Trophoblast cell (in vitro differentiated cells and primary cell): ENCODE measurements at regions not wholly inside any gene's neighbourhood (a gene's known extent, or its start where the extent isn't known, plus 50 kb on each side); places are given as distances from the start of the nearest gene placed in this dataset.

Experiments
- DNase-seq, 2 donors: peaks; one replicate each; pipeline ENCODE4 v3.0.0-alpha.2; 2016
- H2AFZ ChIP-seq: 2 replicates; pipeline ENCODE4 v1.6.1; 2013; ENCODE audit warnings: low read length, moderate library complexity, mild to moderate bottlenecking; ENCODE audit not compliant: insufficient read depth, poor library complexity
- H2AK5ac ChIP-seq: 2 replicates; pipeline ENCODE4 v1.6.1; 2013; ENCODE audit warnings: mild to moderate bottlenecking, low read length
- H2BK120ac ChIP-seq: 2 replicates; pipeline ENCODE4 v1.6.1; 2013; ENCODE audit warnings: low read length, mild to moderate bottlenecking, moderate library complexity; ENCODE audit not compliant: insufficient read depth, poor library complexity
- H2BK12ac ChIP-seq: 2 replicates; pipeline ENCODE4 v1.6.1; 2013; ENCODE audit warnings: mild to moderate bottlenecking, low read length, moderate library complexity
- H2BK5ac ChIP-seq: 2 replicates; pipeline ENCODE4 v1.6.1; 2013; ENCODE audit warnings: low read length, low read depth, moderate library complexity, mild to moderate bottlenecking; ENCODE audit not compliant: poor library complexity
- H3K14ac ChIP-seq: 2 replicates; pipeline ENCODE4 v1.6.1; 2013; ENCODE audit warnings: mild to moderate bottlenecking, low read length
- H3K18ac ChIP-seq: 2 replicates; pipeline ENCODE4 v1.6.1; 2013; ENCODE audit warnings: mild to moderate bottlenecking, low read length
- H3K23ac ChIP-seq: 2 replicates; pipeline ENCODE4 v1.6.1; 2013; ENCODE audit warnings: low read length
- H3K27ac ChIP-seq: 2 replicates; pipeline ENCODE4 v1.5.1; 2013; ENCODE audit warnings: low read depth, mild to moderate bottlenecking, inconsistent platforms, low read length, moderate library complexity
- H3K27me3 ChIP-seq: 2 replicates; pipeline ENCODE4 v1.6.1; 2013; ENCODE audit warnings: inconsistent platforms, mild to moderate bottlenecking, low read length, moderate library complexity; ENCODE audit not compliant: insufficient read depth
- H3K36me3 ChIP-seq, 2 experiments: 1 replicate in 1 of 2; 2 replicates in 1 of 2; pipeline ENCODE4 v1.6.1; 2013; ENCODE audit warnings: low read length in 2 of 2, mild to moderate bottlenecking in 2 of 2, moderate library complexity in 1 of 2; ENCODE audit not compliant: insufficient read depth in 2 of 2, control insufficient read depth in 1 of 2
- H3K4ac ChIP-seq: 2 replicates; pipeline ENCODE4 v1.6.1; 2013; ENCODE audit warnings: low read depth, mild to moderate bottlenecking, low read length, moderate library complexity
- H3K4me1 ChIP-seq, 2 experiments: 1 replicate in 1 of 2; 2 replicates in 1 of 2; pipeline ENCODE4 v1.6.1; 2013; ENCODE audit warnings: low read length in 2 of 2, mild to moderate bottlenecking in 2 of 2, moderate library complexity in 1 of 2; ENCODE audit not compliant: insufficient read depth in 2 of 2, control insufficient read depth in 1 of 2
- H3K4me2 ChIP-seq: 2 replicates; pipeline ENCODE4 v1.6.1; 2013; ENCODE audit warnings: inconsistent platforms, mild to moderate bottlenecking, low read length, moderate library complexity
- H3K4me3 ChIP-seq: 2 replicates; pipeline ENCODE4 v1.5.1; 2013; ENCODE audit warnings: mild to moderate bottlenecking, low read depth, low read length, inconsistent platforms
- H3K79me1 ChIP-seq: one replicate; pipeline ENCODE4 v1.6.1; 2013; ENCODE audit warnings: low read length
- H3K79me2 ChIP-seq: 2 replicates; pipeline ENCODE4 v1.6.1; 2013; ENCODE audit warnings: low read length, mild to moderate bottlenecking; ENCODE audit not compliant: control insufficient read depth, insufficient read depth, poor library complexity
- H3K9ac ChIP-seq: 2 replicates; pipeline ENCODE4 v1.6.1; 2013; ENCODE audit warnings: mild to moderate bottlenecking, low read length
- H3K9me3 ChIP-seq: 2 replicates; pipeline ENCODE4 v1.6.1; 2013; ENCODE audit warnings: low read depth, mild to moderate bottlenecking, control low read depth, inconsistent platforms, low read length; ENCODE audit not compliant: insufficient read depth
- H4K12ac ChIP-seq: 2 replicates; pipeline ENCODE4 v1.6.1; 2013; ENCODE audit warnings: low read depth, mild to moderate bottlenecking, low read length, moderate library complexity
- H4K8ac ChIP-seq: 2 replicates; pipeline ENCODE4 v1.6.1; 2013; ENCODE audit warnings: low read depth, mild to moderate bottlenecking, low read length, moderate library complexity
- H4K91ac ChIP-seq: one replicate; pipeline ENCODE4 v1.6.1; 2013; ENCODE audit warnings: low read depth, mild to moderate bottlenecking, low read length, moderate library complexity
- WGBS: extraction: QIAGEN DNeasy Blood & Tissue Kit; methylation state at CpG from one replicate; pipeline ENCODE4 v1.1.7; 2013; ENCODE audit warnings: missing lambda C conversion rate; ENCODE audit not compliant: insufficient read length, insufficient coverage; ENCODE audit errors: extremely low coverage; 5-methylcytosine and 5-hydroxymethylcytosine counted together

- Histone ChIP-seq H3K14ac (no peak overlapping the region), H3K4ac (no peak overlapping the region), H4K91ac (no peak overlapping the region), H3K27ac (no peak overlapping the region), H3K18ac (no peak overlapping the region), H2BK120ac (no peak overlapping the region), H3K9me3 (peaks cover 5% of the 10 kb centered on the region), H3K79me2 (no peaks in the 10 kb centered on the region), H4K12ac (no peak overlapping the region), H3K23ac (no peak overlapping the region), H2AFZ (no peak overlapping the region), H4K8ac (no peak overlapping the region), H2AK5ac (no peak overlapping the region), H3K9ac (no peak overlapping the region), H2BK5ac (no peak overlapping the region), H3K4me3 (no peak overlapping the region), H3K36me3 (no peaks in the 10 kb centered on the region), H2BK12ac (no peak overlapping the region), H3K27me3 (no peaks in the 10 kb centered on the region), H3K4me2 (no peak overlapping the region), H3K79me1 (no peaks in the 10 kb centered on the region), H3K4me1 (no peaks in the 10 kb centered on the region)
- DNase-seq = no peak
- WGBS = no CpG with 5 or more reads among the region's 1 CpG
Observed at GRCh38 chr11:36974771-36975170, 376.7 kb upstream of the RAG2 start.

DNA sequence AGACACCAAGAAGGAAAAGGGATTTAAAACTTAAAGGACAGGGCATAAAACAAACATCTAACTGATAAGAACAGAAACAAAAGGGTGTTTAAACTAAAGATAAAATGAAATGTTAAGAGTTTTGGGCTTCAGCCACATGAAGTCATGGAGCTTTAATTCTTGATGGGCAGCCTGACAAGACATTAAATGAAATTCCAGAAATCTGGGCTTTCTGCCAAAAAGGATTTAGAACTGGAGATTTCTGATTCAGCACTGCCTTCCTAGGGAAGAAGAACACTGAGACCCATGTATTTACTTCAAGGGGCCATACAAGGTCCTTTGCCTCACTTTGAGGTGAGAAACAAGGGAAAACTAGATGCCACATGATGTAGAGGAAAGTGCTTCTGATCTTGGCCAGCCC, 355.9 kb upstream of the RAG2 start:
- H3K14ac ChIP-seq = no peak overlapping the region
- no peak overlapping the region for H4K8ac ChIP-seq
- H3K79me2 ChIP-seq = no peaks in the 10 kb centered on the region
- H3K27me3 ChIP-seq = no peaks in the 10 kb centered on the region
- no peak overlapping the region for H3K9ac ChIP-seq
- no peak overlapping the region for H3K4ac ChIP-seq
- no peak overlapping the region for H3K27ac ChIP-seq
- no peak overlapping the region for H3K4me2 ChIP-seq
- no peaks in the 10 kb centered on the region for H3K4me1 ChIP-seq
- H3K9me3 ChIP-seq = peaks cover 5% of the 10 kb centered on the region
- H4K12ac ChIP-seq = no peak overlapping the region
- H2BK5ac ChIP-seq = no peak overlapping the region
- no peak overlapping the region for H3K18ac ChIP-seq
- DNase-seq = no peak
- no peak overlapping the region for H4K91ac ChIP-seq
- no peak overlapping the region for H2AFZ ChIP-seq
- no peaks in the 10 kb centered on the region for H3K36me3 ChIP-seq
- no peaks in the 10 kb centered on the region for H3K79me1 ChIP-seq
- no peak overlapping the region for H3K4me3 ChIP-seq
- H2AK5ac ChIP-seq = no peak overlapping the region
- H2BK120ac ChIP-seq = no peak overlapping the region
- no peak overlapping the region for H3K23ac ChIP-seq
- no peak overlapping the region for H2BK12ac ChIP-seq

DNA sequence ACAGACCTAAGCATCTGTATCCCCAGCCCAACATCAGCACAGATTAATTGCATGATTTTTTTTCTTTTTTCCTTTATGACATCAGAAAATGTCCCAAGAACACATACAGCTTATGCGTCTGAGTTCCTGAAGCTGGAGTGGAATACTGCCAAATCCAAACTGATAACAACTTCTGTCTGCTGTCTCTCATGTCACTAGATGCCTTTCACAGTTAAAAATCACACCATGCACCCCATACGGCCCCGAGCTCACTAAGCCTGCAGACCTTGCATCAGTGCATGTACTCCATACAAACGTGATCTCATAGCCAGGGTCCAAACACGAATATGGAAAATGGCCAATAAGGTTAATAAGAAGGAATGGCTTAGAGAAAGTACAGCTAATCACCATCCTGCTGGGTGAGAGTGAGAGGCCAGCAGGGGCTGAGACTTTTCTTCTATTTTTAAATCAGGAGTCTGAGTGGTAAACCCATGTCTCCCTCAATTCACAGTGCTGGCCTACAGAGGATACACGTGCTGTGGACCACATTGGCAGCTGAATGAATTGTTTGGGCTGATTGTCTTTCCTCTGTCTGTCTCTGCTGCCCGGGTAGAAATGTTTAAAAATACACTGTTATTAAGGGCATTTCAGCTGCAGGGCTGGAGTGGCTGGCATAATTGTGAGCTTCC, 350.6 kb upstream of the RAG2 start:
- peak overlapping the region; percentile 11 for H4K91ac ChIP-seq
- no peak overlapping the region for H3K4me3 ChIP-seq
- no peak overlapping the region for H2AFZ ChIP-seq
- H3K79me1 ChIP-seq = no peaks in the 10 kb centered on the region
- H3K4me1 ChIP-seq = peaks cover 0 to 2% of the 10 kb centered on the region in 2 experiments
- H3K4me2 ChIP-seq = no peak overlapping the region
- no peaks in the 10 kb centered on the region for H3K79me2 ChIP-seq
- H4K12ac ChIP-seq = no peak overlapping the region
- DNase-seq = no peak
- H2BK5ac ChIP-seq = no peak overlapping the region
- H2BK120ac ChIP-seq = no peak overlapping the region
- H3K36me3 ChIP-seq = no peaks in the 10 kb centered on the region
- no peaks in the 10 kb centered on the region for H3K27me3 ChIP-seq
- no peak overlapping the region for H2BK12ac ChIP-seq
- no peak overlapping the region for H4K8ac ChIP-seq
- H3K9me3 ChIP-seq = no peaks in the 10 kb centered on the region
- no peak overlapping the region for H3K18ac ChIP-seq
- H3K23ac ChIP-seq = no peak overlapping the region
- no peak overlapping the region for H3K14ac ChIP-seq
- H3K27ac ChIP-seq = no peak overlapping the region
- H2AK5ac ChIP-seq = no peak overlapping the region
- H3K4ac ChIP-seq = no peak overlapping the region
- no CpG with 5 or more reads among the region's 7 CpGs for WGBS
- no peak overlapping the region for H3K9ac ChIP-seq

DNA sequence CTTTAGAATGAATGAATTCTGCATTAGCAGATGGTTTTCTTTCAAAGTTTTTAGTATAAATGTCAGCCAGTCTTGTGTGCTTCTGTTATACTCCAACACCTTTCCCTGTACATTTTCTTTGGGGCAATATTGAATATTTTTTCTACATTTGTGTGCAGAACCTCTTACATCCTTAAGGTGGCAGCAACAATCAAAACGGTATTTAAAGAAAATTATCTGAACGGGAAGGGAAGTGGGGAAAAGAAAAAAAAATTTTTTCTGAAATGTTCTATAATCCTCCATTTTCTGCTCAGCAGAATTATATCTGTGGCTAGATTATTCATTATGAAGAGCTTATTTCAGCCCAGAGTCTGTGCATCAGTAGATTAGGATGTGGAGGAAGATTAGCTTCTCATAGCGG, 347.3 kb upstream of the RAG2 start:
- no peak overlapping the region for H4K8ac ChIP-seq
- DNase-seq = peak in 1 of 2 donors; percentile 3
- H3K9ac ChIP-seq = no peak overlapping the region
- H4K12ac ChIP-seq = no peak overlapping the region
- H4K91ac ChIP-seq = no peak overlapping the region
- no peak overlapping the region for H2BK120ac ChIP-seq
- no peak overlapping the region for H2BK12ac ChIP-seq
- H3K4me1 ChIP-seq = peaks cover 0 to 2% of the 10 kb centered on the region in 2 experiments
- H2BK5ac ChIP-seq = no peak overlapping the region
- H3K79me2 ChIP-seq = no peaks in the 10 kb centered on the region
- H3K79me1 ChIP-seq = no peaks in the 10 kb centered on the region
- no peaks in the 10 kb centered on the region for H3K36me3 ChIP-seq
- H3K4ac ChIP-seq = no peak overlapping the region
- H2AK5ac ChIP-seq = no peak overlapping the region
- no peak overlapping the region for H2AFZ ChIP-seq
- H3K14ac ChIP-seq = no peak overlapping the region
- no peak overlapping the region for H3K4me2 ChIP-seq
- H3K27ac ChIP-seq = no peak overlapping the region
- no peak overlapping the region for H3K4me3 ChIP-seq
- H3K27me3 ChIP-seq = no peaks in the 10 kb centered on the region
- no peak overlapping the region for H3K23ac ChIP-seq
- no CpG with 5 or more reads among the region's 3 CpGs for WGBS
- no peak overlapping the region for H3K18ac ChIP-seq
- no peaks in the 10 kb centered on the region for H3K9me3 ChIP-seq
